ENCODE measurements at regions not wholly inside any gene's neighbourhood (a gene's known extent, or its start where the extent isn't known, plus 50 kb on each side); places are given as distances from the start of the nearest gene placed in this dataset.

DNA sequence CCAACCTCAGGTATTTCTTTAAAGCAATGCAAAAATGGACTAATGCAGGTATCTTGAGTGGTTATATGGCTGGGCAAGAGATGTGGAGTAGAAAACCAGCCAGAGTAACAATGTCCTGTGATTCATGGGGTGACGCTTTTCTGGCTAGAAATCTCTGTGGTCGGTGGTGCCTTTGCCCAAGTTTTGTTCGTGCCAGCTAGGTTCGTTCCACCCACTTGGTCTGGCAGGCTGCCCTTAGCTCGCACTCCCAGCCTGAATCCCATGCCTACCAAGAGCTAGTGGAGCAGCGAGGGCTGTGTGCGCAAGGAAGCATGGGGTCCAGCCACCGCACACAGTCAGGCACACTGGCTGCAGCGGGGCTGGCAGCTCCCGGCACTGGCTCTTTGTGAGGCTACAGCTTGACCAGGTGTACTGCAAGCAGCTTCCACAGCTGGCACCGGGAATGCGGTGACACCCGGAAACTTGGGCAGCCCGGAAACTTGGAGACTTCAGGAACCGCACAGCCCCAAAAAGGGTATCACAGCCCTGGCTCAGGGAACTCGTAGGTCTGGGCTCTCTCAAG, 349.6 kb upstream of the PCDH20 start:
- WGBS (ENCODE audit: extremely low coverage, insufficient read length, low lambda C conversion rate), result no CpG with 5 or more reads among the region's 16 CpGs
- Histone ChIP-seq H3K18ac (ENCODE audit: insufficient read length, low read depth, low read length) (no peak overlapping the region), H2BK12ac (ENCODE audit: insufficient read length, low read depth, low read length) (no peak overlapping the region), H3K14ac (ENCODE audit: insufficient read depth, low read length) (no peak overlapping the region), H2BK20ac (ENCODE audit: low read depth, low read length, poor library complexity, severe bottlenecking) (no peak overlapping the region), H3K4me1 (ENCODE audit: insufficient read depth, low read length) (no peaks in the 10 kb centered on the region), H4K20me1 (ENCODE audit: control insufficient read depth, insufficient read depth, insufficient read length) (no peaks in the 10 kb centered on the region), H3K79me1 (ENCODE audit: insufficient read depth, low read depth, low read length, poor library complexity, severe bottlenecking) (no peaks in the 10 kb centered on the region), H3K23me2 (ENCODE audit: insufficient read length, low read depth, low read length, poor library complexity, severe bottlenecking) (no peaks in the 10 kb centered on the region), H2AK5ac (ENCODE audit: insufficient read length, low read length) (no peak overlapping the region), H3K79me2 (ENCODE audit: insufficient read depth, low read length) (no peaks in the 10 kb centered on the region), H3K27ac (ENCODE audit: insufficient read length, low read depth, low read length) (no peak overlapping the region), H3K56ac (ENCODE audit: insufficient read length, low read depth, low read length) (no peak overlapping the region), H3K9me3 (ENCODE audit: control insufficient read depth, low read depth, low read length) (no peaks in the 10 kb centered on the region), H3T11ph (ENCODE audit: low read length) (no peak overlapping the region), H4K91ac (ENCODE audit: insufficient read length, low read depth, low read length) (no peak overlapping the region), H3K27me3 (ENCODE audit: insufficient read depth, low read length) (no peaks in the 10 kb centered on the region), H2AFZ (ENCODE audit: low read length) (no peak overlapping the region), H3K4me2 (ENCODE audit: insufficient read depth, insufficient read length, low read length) (no peak overlapping the region), H4K8ac (replicated peaks; ENCODE audit: insufficient read length, low read depth, low read length) (no peak overlapping the region), H3K23ac (ENCODE audit: insufficient read length, low read depth, low read length) (no peak overlapping the region), H3K9ac (ENCODE audit: extremely low read depth, insufficient read length, low read length) (no peak overlapping the region), H2BK15ac (ENCODE audit: low read depth, low read length) (no peak overlapping the region), H2BK120ac (ENCODE audit: low read depth, low read length, poor library complexity, severe bottlenecking) (no peak overlapping the region), H2BK5ac (ENCODE audit: insufficient read length, low read length) (no peak overlapping the region), H3K4ac (ENCODE audit: low read depth, low read length) (no peak overlapping the region), H4K5ac (ENCODE audit: insufficient read length, low read depth, low read length) (no peak overlapping the region)
- Mint-ChIP-seq H3K36me3 (ENCODE audit: insufficient read depth in 1 of 3, low read depth in 3 of 3) (no peaks in the 10 kb centered on the region), H3K27ac (no peak overlapping the region), H3K9me3 (no peaks in the 10 kb centered on the region; a peak in 1 of 5 replicates), H3K4me1 (no peaks in the 10 kb centered on the region), H3K4me3 (no peak overlapping the region), H3K27me3 (ENCODE audit: low read depth) (no peaks in the 10 kb centered on the region; the same call in 1 of the 2 replicates)
- TF ChIP-seq, protein P1, sequence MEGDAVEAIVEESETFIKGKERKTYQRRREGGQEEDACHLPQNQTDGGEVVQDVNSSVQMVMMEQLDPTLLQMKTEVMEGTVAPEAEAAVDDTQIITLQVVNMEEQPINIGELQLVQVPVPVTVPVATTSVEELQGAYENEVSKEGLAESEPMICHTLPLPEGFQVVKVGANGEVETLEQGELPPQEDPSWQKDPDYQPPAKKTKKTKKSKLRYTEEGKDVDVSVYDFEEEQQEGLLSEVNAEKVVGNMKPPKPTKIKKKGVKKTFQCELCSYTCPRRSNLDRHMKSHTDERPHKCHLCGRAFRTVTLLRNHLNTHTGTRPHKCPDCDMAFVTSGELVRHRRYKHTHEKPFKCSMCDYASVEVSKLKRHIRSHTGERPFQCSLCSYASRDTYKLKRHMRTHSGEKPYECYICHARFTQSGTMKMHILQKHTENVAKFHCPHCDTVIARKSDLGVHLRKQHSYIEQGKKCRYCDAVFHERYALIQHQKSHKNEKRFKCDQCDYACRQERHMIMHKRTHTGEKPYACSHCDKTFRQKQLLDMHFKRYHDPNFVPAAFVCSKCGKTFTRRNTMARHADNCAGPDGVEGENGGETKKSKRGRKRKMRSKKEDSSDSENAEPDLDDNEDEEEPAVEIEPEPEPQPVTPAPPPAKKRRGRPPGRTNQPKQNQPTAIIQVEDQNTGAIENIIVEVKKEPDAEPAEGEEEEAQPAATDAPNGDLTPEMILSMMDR (conservative IDR thresholded peaks at IDR 0.05), result no peak
- no peak for DNase-seq
